Progenitor cell of endocrine pancreas (in vitro differentiated cells): ENCODE measurements at regions not wholly inside any gene's neighbourhood (a gene's known extent, or its start where the extent isn't known, plus 50 kb on each side); places are given as distances from the start of the nearest gene placed in this dataset.

Experiments
- DNase-seq: peaks from one replicate; pipeline ENCODE4 v3.0.0; 2021; ENCODE audit warnings: low spot score; ENCODE audit not compliant: unreplicated experiment
- H3K27ac Mint-ChIP-seq: 2 replicates; pipeline ENCODE4 v1.8.0; 2021; ENCODE audit warnings: mild to moderate bottlenecking, moderate library complexity, mixed read lengths
- H3K27me3 Mint-ChIP-seq: 2 replicates; pipeline ENCODE4 v1.8.0; 2021; ENCODE audit warnings: mixed read lengths
- H3K36me3 Mint-ChIP-seq: 2 replicates; pipeline ENCODE4 v1.8.0; 2022; ENCODE audit warnings: mixed read lengths; ENCODE audit not compliant: insufficient read depth
- H3K4me1 Mint-ChIP-seq: 2 replicates; pipeline ENCODE4 v1.8.0; 2021; ENCODE audit warnings: low read depth, mixed read lengths
- H3K4me3 Mint-ChIP-seq: 2 replicates; pipeline ENCODE4 v1.8.0; 2021; ENCODE audit warnings: low read depth, mild to moderate bottlenecking, moderate library complexity, mixed read lengths
- H3K9me3 Mint-ChIP-seq: 2 replicates; pipeline ENCODE4 v1.8.0; 2021; ENCODE audit warnings: low read depth, mixed read lengths
- CTCF ChIP-seq: fragments of 200-600 bp; sonication (generic); IDR thresholded peaks from one replicate; pipeline ENCODE4 v1.5.0; 2021; ENCODE audit warnings: antibody characterized with exemption, mild to moderate bottlenecking; ENCODE audit not compliant: unreplicated experiment

DNA sequence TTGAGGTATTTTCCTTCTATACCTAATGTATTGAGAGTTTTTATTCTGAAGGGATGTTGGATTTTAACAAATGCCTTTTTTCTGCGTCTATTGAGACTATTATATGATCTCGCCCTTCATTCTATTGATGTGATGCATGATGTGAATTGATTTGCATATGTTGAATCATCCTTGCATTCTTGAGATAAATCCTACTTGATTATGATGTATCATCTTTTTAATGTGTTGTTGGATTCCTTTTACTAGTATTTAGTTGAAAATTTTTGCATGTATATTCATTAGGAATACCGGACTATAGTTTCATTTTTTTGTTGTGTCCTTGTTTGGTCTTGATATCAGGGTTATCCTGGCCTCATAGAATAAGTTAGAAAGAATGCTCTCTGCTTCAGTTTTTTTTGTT lies 169.7 kb downstream of the NPR3 start:
- no peak overlapping the region for H3K27ac Mint-ChIP-seq
- no peaks in the 10 kb centered on the region for H3K4me1 Mint-ChIP-seq
- no peaks in the 10 kb centered on the region for H3K27me3 Mint-ChIP-seq
- H3K9me3 Mint-ChIP-seq = peaks cover 17% of the 10 kb centered on the region
- H3K36me3 Mint-ChIP-seq = no peaks in the 10 kb centered on the region
- no peak for TF ChIP-seq CTCF
- H3K4me3 Mint-ChIP-seq = no peak overlapping the region
- DNase-seq = no peak

DNA sequence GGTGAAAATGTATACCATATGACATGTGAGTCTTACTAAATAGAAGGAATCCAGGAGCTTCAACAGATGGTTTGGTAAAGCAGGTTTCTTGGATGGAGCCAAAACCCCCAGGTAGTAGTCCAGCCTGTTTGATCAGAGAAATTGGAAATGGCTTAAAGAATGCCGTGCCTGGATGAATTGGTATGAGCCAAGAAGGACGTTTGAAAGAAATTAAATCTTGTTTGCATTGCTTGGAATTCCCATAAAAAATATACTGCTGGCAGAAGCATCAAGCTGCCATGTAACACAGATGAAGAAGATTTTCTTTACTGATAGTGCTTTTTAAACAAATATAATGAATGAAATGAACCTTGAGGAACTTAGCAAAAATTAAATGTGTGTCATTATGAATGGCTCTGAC lies 176.3 kb downstream of the NPR3 start:
- no peak for TF ChIP-seq CTCF
- Mint-ChIP-seq H3K36me3 (no peaks in the 10 kb centered on the region), H3K27ac (no peak overlapping the region), H3K9me3 (peaks cover 10% of the 10 kb centered on the region), H3K27me3 (no peaks in the 10 kb centered on the region), H3K4me3 (no peak overlapping the region), H3K4me1 (no peaks in the 10 kb centered on the region)
- no peak for DNase-seq

- no peak overlapping the region for H3K27ac Mint-ChIP-seq
- no peak for TF ChIP-seq CTCF
- peaks cover 10% of the 10 kb centered on the region for H3K9me3 Mint-ChIP-seq
- no peaks in the 10 kb centered on the region for H3K27me3 Mint-ChIP-seq
- no peak for DNase-seq
- H3K36me3 Mint-ChIP-seq = no peaks in the 10 kb centered on the region
- H3K4me3 Mint-ChIP-seq = no peak overlapping the region
- no peaks in the 10 kb centered on the region for H3K4me1 Mint-ChIP-seq
Observed at GRCh38 chr5:32889078-32889477, 178.0 kb downstream of the NPR3 start.

- peaks cover 8% of the 10 kb centered on the region for H3K9me3 Mint-ChIP-seq
- no peaks in the 10 kb centered on the region for H3K27me3 Mint-ChIP-seq
- no peak for TF ChIP-seq CTCF
- H3K4me1 Mint-ChIP-seq = no peaks in the 10 kb centered on the region
- peaks cover 2% of the 10 kb centered on the region for H3K36me3 Mint-ChIP-seq
- no peak overlapping the region for H3K4me3 Mint-ChIP-seq
- no peak overlapping the region for H3K27ac Mint-ChIP-seq
- no peak for DNase-seq
Observed at GRCh38 chr5:32903613-32904012, 192.5 kb downstream of the NPR3 start.

GRCh38 chr5:32908641-32909040 lies 197.5 kb downstream of the NPR3 start:
- no peak for TF ChIP-seq CTCF
- Mint-ChIP-seq H3K36me3 (no peaks in the 10 kb centered on the region), H3K27me3 (no peaks in the 10 kb centered on the region), H3K4me1 (no peaks in the 10 kb centered on the region), H3K27ac (no peak overlapping the region), H3K9me3 (peaks cover 7% of the 10 kb centered on the region), H3K4me3 (no peak overlapping the region)
- no peak for DNase-seq

- peaks cover 7% of the 10 kb centered on the region for H3K9me3 Mint-ChIP-seq
- TF ChIP-seq CTCF = no peak
- no peaks in the 10 kb centered on the region for H3K27me3 Mint-ChIP-seq
- no peaks in the 10 kb centered on the region for H3K36me3 Mint-ChIP-seq
- DNase-seq = no peak
- no peaks in the 10 kb centered on the region for H3K4me1 Mint-ChIP-seq
- no peak overlapping the region for H3K27ac Mint-ChIP-seq
- H3K4me3 Mint-ChIP-seq = no peak overlapping the region
Observed at GRCh38 chr5:32909207-32909606, 198.1 kb downstream of the NPR3 start.
